GM18858 (cell line): ENCODE measurements at regions not wholly inside any gene's neighbourhood (a gene's known extent, or its start where the extent isn't known, plus 50 kb on each side); places are given as distances from the start of the nearest gene placed in this dataset.

Experiments
- ATAC-seq: cut with Tn5 transposase; IDR thresholded peaks from one replicate; pipeline ENCODE4 v1.9.1; 2021; ENCODE audit not compliant: unreplicated experiment

DNA sequence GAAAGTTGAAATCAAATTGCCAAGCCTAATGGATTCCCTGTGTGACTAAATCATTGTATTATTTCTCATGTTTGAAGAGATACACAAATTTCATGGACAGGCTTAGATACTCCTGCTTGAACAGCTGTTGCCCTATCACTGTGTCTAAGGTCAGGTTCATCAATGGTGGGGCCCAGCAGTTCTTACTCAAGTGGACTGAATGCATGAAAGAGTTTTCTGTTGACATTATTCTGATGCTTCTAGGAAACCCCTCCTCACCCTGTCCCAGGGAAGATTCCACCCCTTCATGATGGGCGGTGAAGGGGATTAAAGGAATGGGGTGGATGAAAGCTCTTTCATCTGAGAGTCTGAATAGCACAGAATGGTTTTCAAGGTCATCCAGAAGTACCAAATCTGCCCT, 148.8 kb downstream of the INO80D start:
- ATAC-seq: no peak

- ATAC-seq: no peak
Observed at GRCh38 chr2:205936446-205936845, 149.5 kb downstream of the INO80D start.

- no peak for ATAC-seq
Observed at GRCh38 chr2:205934443-205934842, 151.5 kb downstream of the INO80D start.

GRCh38 chr2:205932861-205933260, 153.1 kb downstream of the INO80D start:
- no peak for ATAC-seq

DNA sequence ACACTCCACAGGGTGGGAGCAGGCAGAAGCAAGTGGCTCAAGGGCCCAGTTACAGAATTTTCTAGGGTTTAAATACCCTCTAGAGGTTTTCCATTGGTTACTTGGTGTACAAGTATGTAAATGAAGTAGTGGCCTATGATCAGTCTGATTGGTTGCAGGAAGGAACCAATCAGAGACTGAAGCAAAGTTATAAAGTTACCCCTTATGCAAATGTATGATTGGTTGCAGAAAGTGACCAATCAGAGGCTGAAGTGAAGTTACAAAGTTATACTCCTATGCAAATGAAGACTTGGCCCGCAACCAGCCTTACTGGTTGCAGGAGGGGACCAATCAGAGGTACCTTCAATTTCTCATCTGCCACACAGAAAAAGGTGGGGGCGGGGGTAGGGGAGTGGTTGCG, 154.6 kb downstream of the INO80D start:
- ATAC-seq: no peak

DNA sequence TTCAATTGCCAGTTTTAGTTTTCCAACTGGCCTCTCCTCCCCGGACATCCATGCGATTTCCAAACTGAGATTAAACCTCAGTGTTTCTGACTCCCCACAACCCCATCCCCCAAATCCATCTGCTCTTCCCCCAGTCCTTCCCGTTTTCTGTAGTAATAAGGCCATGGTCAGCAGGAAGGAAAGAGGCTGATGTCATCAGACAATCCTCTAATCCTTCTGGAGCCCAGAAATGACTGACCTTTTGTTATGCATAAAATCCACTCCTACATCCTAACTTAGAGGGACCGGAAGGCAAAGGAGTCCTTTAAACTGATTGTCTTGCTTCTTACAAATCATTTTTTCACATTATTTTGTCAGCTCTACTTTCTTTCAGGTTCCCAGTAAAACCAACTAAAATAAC, 155.8 kb downstream of the INO80D start:
- ATAC-seq: no peak

GRCh38 chr2:205929246-205929942, 156.6 kb downstream of the INO80D start:
- ATAC-seq: no peak

GRCh38 chr2:205925373-205926337, 160.3 kb downstream of the INO80D start:
- peak; percentile 69 for ATAC-seq

DNA sequence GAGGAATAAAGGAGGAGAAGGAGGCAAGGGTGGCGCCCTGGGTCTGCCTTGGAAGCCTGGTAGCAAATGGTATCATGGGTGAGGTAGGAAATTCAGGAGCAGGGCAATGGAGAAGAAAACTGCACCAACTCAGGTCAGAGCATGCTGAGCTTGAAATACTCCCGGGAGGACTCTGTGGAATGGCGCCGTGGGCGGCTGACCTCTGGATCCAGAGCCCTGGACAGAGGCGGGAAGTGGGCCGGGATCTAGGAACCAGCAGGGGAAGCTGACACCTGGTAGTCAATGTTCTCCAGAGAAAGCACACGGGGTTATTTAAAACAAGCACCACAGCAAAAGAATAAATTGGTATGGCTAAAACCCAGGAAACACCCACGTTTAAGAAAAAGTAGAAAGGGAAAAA, 161.3 kb downstream of the INO80D start:
- no peak for ATAC-seq

DNA sequence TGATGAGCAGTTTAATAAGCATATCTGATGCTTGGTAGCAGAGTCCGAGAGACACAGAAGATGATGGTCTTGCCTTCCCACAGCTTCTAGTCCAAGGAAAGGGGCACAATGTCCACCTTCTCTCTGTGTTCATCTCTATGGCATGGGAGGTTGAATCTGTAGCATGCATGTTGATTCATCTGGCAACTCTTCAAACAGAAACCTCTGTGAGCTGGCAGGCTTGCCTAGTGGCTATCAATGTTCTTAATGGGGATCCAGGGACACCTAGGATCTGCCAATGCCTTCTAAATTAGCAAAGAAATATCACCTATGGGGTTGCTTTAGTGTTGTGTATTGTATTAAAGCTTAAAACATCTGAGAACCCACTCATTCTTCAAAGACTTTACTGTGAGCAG, 170.8 kb downstream of the INO80D start:
- no peak for ATAC-seq

GRCh38 chr2:205914213-205915129, 171.5 kb downstream of the INO80D start:
- ATAC-seq: no peak

- no peak for ATAC-seq
Observed at GRCh38 chr2:205913668-205914067, 172.3 kb downstream of the INO80D start.

DNA sequence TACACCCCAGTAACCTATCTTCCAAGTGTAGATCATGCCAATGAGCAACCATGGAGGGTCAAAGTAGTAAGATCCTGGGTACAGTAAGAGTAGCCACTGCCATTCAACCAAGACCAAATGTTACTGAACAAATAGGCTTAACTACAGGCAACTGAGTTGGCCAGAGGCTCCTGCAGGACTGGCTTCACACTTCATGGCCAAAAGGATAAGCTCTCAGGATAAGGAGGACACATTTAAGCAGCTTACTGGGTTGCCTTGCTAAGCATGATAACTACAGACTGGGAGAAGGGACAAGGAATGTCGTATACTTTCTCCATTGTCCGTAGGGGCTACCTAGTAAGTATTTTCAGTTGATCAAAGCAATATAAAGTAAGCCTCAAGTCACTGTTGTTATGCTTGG, 174.7 kb downstream of the INO80D start:
- ATAC-seq: no peak

DNA sequence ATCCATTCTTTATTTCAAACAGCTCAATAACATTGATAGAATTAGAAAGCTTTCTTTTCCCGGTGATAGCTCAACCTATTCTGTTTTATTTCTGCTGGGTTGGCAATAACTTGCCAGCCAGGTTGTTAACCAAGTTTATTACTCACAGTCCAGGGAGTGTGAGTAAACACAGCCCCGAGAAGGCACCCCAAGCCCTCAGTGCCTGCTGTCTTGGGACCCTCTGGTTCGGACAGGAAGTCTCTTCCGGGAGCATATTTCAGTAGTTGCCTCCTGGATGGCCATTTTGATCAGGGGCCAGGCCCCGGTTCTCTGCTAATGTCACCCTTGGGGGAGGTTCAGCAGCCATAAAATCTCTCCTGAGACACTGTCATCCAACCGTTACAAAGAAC, 176.8 kb downstream of the INO80D start:
- ATAC-seq: no peak

DNA sequence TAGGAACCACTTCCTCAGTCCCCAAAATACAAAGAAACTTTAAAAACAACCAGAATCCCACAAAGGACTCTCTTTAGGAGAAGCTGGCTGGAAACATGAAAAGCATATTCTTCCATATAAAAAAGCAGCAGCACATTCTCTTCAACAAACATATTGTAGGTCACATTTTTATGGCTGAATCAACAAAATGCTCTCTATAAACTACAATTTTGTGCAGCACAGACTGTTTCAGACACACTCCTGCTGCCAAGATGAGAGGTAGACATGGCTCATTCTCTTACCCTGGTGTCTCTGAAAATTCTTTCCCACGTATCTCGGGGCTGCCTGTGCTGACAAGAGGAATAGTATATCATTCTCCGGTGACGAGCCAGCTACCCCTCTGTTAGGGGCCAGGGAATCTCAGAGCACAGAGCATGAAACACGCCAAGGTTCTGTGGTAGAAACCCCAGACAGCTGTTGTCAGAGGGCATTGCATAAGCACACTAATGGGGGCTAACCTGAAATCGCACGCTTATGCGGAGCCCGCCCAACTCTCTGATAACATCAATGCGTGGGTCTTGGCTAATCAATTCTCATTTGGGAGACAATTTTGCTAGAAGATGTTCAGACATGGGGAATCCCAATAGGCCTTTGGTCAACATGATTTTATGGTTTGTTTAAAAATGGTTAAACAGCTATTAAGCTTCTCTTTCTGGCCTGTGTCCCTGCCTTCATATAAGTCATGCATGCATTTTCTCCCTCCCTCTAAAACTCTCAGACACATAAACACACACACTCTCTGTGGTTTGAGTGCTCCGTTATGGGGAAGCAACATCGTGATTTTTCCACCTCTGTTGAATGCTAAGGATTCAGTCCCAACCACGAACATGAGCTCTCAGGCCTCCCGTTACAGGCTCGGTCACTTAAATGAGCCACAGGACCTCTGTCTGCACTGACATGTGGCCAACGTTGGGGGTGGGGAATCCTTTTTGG, 177.5 kb downstream of the INO80D start:
- no peak for ATAC-seq

DNA sequence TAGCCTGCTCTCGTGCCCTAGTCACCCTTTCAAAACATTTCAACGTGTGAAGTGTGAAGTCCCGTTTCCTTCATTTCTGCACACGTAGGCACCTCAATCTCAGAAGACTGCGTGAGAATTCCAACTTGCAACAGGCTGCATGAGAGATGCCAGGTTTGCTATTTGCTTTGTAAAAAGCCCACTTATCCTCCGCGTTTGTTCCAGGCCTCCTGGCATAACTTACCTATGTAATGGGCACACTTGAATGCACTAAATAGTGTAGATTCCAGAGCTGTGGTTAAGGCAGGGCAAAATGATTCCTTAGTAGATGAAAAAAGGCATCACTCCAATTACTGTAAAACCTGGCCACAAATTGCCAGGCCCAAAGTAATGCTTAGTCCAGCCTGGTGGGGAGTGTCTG, 179.6 kb downstream of the INO80D start:
- ATAC-seq: no peak

- no peak for ATAC-seq
Observed at GRCh38 chr2:205905576-205905975, 180.4 kb downstream of the INO80D start.

DNA sequence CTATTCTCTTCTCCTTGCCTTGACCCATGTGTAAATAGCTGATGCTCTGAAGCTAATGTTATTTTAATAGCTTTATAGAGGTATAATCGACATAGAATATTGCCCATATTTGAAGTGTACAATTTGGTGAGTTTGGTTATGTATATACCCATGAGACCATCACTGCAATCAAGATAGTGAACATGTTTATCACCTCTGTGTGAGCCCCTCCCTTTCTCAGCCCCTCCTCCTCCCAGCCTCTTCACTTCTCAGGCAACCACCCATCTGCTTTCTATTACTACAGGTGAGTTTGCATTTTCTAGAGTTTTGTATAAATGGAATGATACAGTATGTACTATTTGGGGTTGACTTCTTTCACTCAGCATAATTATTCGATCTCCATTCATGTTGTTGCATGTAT, 181.1 kb downstream of the INO80D start:
- ATAC-seq: no peak

- no peak for ATAC-seq
Observed at GRCh38 chr2:205903549-205904129, 182.3 kb downstream of the INO80D start.

DNA sequence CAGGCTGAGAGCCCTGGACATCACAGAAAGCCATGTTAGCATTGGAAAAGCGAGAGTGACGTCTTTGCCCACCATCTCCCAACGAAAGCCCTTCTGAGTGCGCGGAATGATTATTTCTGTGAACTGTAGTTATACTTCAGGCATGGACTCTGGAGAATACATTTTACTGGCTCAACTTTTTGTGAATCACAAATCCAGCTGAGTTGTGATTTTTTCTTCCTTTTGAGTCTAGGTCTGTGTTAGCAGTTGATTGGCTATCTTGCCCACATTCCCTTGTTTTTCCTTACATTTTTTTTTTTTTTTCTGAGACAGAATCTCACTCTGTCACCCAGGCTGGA, 183.1 kb downstream of the INO80D start:
- ATAC-seq: no peak
